Eye (tissue), 1 donor: ENCODE measurements at regions not wholly inside any gene's neighbourhood (a gene's known extent, or its start where the extent isn't known, plus 50 kb on each side); places are given as distances from the start of the nearest gene placed in this dataset.
"Not testable (repeated sequence)": the region's sequence is repeated elsewhere in the genome, so short reads cannot be mapped to it uniquely, and the experiment has no call there.

ENCODE experiments used
- DNase-seq: peaks from one replicate; pipeline ENCODE4 v3.0.0-alpha.2; 2015

DNA sequence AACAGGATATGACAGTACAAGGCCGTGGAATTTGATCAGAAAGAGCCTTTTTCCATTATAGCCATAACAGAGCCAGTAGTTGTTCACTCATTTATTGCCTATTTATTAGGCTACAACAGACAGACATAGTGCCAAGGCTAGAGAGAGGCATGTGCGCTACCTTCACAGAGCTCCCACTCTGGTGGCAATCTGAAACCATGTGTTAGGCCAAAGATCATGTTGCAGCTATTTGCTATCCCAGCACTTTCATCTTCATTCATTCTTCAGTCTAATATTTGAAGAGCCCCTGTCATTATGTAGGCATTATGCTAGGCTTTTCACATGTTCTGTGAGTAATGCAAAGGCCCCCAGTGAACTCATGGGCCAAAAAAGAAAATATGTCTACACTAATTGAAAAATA is 404.8 kb downstream of the IGSF11 start:
- DNase-seq = no peak

DNA sequence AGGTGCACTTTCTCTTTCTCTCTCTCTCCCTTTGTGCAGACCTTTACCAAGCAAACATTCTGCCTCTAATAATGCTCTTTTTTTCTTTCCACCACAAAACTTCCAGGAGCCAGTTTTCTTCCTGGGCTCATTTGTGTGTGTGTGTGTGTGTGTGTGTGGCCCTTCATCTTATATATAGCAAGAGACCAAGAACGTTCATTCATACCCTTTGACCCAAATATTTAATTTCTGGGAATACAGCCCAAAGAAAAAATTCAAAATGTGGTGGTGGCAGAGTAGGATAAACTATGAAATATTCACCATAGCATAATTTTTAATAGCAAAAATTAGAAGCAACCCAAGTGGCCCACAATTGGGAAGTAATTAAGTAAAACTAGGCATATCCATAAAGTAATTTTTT is 398.9 kb downstream of the IGSF11 start:
- DNase-seq = no peak

DNA sequence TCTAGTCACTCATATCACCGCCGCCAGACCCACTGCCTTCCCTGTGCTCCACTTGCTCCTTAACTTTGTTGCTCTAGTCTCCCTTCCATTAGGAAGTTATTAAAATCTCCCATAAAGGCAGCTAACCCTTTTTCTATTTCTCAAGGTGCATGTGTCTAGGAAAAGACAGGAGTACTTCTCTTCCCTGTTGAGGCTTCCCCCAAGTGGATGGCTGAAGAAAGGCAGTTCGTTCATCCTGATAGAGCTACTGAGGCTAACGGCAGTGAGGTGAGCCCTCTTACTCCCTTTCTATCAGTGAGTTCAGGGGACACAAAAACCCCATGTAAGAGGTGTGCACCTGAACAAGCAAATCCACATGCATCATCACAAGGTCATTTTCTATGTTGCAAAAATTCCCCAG is 397.8 kb downstream of the IGSF11 start:
- peak; percentile 23 for DNase-seq

DNA sequence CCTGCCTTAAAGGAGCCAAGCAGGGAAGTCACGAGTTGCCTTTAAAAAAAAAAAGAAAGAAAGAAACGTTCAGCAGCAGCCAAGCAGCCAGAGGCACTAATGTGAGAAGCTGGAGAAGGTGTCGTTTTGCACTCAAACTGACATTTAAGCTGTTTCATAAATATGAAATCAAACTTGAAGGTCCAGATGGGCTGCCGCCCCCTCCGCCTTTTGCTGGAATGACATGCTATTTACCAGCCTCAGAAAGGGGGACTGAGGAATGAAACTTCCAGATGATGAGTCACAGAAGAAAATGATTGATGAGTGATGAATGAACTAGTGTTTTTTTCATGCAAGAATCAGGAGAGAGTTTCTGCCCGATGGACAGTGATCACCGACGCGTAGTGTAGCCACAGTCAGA is 396.8 kb downstream of the IGSF11 start:
- DNase-seq = peak; percentile 35

DNA sequence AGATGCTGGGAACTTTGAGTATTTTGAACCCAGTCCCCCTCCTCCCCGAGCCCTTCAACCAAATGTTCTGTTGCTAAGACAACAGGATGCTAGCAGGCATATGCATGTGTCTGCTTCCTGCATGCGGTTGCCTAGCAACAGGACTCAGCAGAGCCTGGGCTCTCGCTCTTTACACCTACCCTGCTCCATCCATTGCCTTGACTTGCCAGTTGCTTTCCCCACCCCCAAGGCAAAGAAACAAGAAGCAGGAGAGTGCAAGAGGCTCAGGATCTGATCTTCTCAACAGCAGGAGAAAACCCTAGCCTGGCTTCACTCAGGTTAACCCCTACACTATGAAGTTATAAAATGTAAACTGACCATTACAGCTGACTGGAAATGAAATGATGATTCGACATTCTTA is 393.0 kb downstream of the IGSF11 start:
- peak; percentile 81 for DNase-seq

DNA sequence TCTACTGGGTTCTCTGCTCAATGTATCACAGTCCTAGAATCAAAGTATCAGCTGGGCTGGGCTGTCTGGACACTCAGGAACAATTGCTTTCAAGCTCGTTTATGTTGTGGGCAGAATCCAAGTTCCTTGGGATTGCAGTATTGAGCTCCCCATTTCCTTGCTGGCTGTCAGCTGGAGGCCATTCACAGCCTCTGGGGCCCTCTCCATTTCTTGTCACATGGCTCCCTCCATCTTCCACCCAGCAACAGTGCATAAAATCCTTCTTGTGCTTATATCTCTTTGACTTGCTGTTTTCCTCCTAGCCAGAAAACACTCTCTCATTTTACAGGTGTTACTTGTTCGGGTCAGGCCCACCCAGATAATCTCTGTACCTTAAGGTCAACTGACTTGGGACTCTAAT is 363.5 kb downstream of the IGSF11 start:
- no peak for DNase-seq

DNA sequence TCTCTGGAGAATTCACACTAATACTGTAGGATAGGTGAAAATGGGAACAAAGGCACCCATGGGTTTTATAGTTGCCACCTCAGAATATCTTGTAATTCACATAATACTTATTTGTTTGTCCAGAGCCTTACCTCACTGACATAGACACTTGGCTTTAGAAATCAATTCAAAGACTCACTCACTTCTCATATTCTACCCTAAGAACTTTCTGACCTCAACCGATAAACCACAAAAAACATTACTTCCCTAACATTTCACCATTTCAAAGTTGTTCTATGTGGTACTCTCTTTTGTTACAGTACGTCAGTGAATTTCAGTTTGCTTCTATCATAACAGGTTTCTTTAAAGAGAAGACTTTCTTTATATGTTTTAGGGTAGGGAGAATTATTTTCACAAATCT is 359.3 kb downstream of the IGSF11 start:
- no peak for DNase-seq

DNA sequence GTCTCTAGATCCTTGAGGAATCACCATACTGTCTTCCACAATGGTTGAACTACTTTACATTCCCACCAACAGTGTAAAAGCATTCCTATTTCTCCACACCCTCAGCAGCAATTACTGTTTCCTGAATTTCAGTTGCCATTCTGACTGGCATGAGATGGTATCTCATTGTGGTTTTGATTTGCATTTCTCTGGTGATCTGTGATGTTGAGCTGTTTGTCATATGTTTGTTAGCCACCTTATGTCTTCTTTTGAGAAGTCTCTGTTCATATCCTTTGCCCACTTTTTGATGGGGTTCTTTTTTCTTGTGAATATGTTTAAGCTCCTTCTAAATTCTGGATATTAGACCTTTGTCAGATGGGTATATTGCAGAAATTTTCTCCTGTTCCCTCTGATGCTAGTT is 356.0 kb downstream of the IGSF11 start:
- not testable (repeated sequence) for DNase-seq

DNA sequence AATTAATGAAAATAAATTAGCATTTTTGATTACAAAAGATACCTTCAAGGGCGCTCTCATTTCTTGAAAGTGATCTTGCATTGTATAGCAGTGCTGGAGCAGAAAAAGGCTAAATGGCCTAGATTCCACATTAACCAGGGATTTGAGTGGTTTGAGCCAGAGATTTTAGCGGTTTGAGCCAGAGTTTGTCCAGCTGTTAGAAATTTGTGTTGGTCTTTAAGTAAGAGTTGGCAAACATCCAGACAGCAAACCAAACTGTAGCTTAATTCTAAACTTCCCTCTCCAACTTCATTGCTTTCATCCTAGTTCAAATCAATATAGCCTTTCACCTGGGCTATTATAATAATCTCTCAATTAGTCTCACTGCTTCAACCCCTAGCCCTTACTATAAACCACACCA is 351.7 kb downstream of the IGSF11 start:
- DNase-seq = peak; percentile 69

DNA sequence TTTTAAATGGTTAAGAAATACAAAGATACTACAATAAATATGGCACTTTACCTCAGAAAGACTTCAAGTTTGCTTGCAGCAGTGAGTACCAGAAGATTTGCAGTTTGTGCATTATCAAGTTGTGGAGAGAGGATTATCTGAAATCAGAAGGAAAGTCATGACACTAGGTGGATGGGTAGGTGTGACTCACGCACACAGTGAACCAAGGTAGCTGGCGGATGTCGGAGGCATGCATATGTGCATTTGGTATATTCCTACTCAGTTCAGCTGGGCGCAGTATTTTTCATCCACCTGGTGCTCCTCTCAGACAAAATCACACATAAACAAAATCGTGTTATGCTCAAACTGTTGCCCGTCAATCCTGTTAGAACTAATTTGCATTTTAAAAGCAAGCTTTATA is 351.0 kb downstream of the IGSF11 start:
- no peak for DNase-seq

DNA sequence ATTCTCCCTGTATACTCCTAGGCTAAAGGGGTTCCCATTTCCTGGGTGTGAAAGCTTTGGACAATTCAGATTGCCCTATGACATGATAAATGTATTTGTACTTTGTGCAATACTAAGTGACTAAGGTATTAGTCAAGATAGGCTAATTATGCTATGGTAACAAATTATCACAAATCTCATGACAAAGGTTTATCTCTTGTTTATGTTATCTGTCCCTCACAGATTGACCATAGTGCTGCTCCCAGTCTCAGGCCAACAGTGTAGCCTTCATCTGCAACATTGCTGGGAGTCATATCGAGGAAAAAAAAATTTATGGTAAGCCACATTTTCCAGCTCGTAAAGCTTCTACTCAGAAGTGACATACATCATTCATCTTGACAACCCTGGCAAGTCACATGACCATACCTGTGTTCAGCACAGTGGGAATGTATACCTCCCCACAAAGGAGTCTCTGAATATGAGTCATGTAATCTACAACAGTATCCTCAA is 346.2 kb downstream of the IGSF11 start:
- no peak for DNase-seq

DNA sequence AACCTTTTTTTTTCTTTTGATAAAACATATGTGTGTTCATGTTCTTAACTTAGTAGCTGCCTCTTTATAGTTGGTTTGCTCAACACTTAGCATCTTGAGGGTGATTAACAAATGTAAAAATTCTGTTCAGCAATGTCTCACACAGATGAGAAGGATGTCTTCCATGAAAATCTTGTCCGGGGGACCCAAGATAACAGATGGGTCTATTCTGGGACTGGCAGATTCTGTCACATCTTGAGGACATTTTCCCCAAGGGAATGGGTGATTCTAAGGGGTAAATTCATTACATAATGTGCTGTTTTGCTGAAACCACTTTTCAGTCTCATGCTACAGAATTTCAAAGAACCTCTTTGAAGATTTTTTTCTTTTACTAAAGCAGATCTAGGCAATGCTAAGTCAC is 342.2 kb downstream of the IGSF11 start:
- no peak for DNase-seq

DNA sequence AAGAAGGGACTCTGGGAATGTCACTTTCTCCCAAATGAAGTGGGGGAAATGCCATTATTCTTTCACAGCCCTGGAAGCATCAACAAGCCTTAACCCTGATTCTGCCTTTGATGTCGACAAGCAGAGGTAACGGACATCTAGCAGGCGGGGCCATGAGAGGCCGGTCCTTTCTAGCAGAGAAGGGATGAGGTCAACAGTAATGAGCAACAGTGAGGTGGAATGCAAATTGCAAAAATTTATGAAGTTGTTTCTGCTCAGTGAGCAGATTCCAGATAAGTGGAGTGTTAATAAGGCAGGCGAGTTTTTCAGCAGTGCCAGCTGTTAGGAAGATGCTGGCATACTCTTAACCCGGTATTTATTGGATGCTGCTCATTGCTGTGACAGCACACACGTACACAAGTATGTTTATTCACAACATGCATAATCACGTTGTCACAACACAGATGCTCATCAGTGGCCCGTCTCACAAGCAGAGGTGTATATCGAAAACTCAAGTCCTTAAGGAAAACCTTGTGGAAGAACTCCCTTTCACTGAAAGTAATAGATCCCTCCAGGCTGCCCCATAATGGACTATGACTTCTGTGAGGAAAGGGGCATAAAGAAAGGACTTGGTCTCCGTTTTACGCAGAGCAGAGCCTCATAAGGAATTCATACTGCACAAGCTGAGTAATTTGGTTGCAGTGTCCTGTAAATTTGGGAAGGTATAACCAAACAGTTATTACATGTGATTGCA is 329.0 kb downstream of the IGSF11 start:
- DNase-seq = no peak

DNA sequence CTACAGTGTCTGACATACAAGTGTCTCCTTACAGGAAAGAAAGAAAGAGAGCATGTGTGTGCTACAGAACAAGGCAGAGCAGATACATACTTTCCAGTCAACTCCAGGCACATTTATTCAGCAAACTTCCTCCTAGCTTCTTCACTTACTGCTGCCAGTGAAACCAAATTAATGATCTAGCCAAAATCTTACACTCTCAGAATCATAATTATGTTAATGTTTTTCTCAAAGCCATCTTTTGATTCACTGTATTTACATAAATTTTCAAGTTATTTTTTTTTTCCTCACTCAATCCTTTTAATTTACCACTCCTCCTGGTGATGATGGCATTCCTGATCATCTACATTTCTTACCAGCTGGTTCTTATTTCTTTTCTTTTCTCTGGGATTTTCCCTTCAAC is 326.7 kb downstream of the IGSF11 start:
- DNase-seq = no peak

DNA sequence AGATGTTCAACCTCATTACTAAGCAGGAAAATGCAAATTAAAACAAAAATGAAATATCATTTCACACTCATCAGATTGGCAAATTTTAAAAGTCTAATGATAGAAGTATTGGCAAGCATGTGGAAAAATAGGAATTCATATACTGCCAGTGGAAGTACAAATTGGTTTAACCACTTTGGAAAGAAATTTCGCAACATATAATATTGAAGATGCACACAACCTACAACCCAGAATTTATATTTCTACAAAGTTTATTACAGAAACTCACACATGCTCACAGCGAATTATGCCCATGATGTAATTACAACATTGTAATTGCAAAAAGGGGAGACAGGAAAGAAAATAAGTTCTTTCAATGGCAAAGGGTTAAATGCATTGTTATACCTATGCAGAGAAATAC is 324.1 kb downstream of the IGSF11 start:
- no peak for DNase-seq

DNA sequence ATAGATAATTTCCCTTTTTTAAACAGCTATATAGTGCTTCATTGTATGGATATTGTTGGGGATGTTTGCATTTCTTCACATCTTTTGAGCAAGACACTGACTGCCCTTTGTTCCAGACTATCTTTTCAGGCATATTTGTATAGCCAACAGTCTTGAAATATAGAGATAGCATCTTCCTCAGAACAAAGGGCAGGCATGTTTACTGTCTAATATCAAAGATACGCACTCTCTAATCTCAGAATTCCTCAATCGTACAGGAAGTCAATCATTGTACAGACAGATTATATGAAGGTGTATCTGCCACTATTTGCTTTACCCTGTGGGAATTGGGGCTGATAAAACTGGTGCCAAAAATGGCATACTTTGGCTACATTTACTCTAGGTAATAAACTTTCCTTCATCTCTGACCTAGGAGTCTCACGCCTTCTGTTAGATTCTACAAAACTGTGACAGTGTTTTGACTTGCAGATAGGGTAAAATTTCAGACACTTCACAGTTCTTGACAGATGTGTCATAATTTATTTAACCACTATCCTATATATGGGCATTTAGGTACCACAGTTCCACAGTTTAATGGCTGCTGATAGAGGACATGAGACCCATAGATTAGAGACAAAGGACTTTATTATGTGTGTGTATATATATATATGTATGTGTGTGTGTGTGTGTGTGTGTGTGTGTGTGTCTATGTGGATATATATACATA is 321.0 kb downstream of the IGSF11 start:
- DNase-seq = no peak

DNA sequence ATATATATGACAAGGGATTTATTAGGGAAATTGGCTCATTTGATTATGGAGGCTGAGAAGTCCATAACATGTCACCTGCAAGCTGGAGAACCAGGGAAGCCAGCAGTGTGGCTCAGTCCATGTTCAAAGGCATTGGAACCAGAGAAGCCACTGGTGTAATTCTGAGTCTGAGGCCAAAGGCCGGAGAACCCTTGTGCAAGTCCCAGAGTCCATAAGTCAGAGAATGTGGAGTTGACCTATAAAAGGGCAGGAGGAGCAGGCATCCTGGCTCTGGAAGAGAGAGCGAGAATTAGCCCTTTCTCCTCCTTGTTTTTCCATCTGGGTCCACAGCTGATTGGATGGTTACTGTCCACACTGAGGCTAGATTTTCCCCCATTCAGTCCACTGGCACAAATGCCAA is 319.8 kb downstream of the IGSF11 start:
- DNase-seq = no peak

DNA sequence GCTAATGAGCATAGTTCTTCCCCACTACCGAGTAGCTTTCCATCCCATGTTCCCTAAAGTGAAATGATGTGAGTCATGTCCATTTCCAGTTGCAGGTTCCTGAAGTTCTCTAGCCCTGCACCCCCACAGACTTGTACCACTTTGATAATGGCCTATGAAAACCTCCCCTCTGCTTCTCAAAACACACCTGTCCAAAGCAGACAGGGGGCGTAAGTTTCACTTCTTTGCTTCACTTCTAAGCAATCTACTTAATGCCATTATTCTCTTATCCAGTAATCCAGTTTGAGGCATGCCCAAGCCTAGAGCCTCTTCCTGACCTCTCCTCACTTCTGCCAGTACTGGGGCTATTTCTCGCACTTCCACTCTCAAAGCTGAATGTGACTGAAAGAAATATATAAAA is 305.1 kb downstream of the IGSF11 start:
- no peak for DNase-seq

DNA sequence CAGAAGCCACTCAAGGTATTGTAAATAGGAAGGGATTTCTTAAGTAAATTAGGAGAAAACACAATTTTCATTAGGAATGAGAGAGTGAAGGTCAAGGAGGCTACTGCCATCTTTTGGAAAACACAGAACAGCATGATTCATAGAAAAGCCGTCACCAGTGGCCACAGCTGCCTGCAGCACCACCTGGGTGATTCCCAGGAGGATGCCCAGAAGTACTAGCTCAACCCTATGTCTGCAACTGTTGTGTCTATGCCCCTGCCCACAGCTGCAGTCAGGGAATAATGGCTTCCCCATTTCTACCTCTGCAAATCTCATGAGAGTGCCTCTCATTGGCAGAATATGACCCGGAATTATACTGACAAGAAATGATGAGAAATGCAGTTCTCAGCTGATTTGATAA is 300.0 kb downstream of the IGSF11 start:
- DNase-seq = peak; percentile 29

DNA sequence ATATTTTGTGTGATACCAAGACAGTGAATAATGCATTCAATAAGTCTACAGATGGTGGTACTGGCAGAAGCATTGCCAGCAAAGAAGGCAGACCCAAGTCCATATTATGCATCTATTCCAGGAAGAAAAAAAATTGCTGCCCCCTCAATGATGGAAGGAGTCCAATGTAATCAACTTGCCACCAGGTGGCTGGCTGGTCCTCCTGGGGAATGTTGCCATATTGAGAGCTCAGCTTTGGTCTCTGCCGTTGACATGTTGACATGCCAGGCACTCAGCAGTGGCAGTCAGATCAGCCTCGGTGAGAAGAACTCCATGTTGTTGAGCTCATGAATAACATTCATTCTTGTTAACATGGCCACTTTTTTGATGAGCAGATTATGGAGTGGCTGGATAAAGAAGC is 298.5 kb downstream of the IGSF11 start:
- no peak for DNase-seq

DNA sequence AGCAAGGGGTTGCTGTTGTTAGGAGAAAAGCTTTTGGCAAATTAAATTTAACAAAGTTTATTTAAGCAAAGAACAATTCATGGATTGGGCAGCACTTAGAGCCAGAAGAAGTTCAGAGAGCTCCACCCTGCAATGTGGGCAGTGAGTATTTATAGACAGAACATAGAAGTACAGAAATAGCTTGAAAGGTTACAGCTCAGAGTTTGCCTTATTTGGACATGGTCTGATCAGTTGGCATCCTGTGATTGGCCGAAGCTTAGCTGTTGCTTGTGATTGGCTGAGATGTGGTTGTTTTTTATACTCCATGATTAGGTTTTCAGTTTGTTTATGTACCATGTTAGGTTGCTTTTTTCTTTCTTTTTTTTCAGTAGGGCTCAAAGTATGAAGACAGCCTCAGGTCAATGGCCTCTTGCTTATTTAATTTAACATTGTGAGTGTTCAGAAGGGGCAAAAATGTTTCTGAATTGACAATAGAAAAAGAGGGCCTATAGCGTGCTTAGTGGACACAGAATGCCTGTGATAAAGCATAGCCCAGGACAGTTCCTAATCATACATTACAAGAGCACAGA is 293.8 kb downstream of the IGSF11 start:
- no peak for DNase-seq

DNA sequence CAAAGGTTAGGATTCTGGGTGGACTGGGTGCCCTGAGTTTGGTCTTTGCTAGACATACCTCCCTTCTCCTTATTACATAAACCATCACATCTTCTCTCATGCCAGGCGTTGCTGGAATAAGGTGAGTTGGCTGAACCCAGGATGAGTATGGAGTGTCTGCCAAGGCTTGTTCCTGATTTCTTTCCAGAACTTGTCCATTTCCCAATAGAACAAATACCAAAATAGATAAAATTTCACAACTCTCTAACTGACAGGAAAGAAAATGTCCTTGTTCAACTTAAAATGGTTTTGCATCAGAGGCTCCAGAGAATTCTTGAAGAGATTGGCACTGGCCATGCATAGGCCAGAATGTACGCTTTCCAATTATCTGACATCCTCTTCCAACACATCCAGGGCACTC is 291.9 kb downstream of the IGSF11 start:
- DNase-seq = no peak

DNA sequence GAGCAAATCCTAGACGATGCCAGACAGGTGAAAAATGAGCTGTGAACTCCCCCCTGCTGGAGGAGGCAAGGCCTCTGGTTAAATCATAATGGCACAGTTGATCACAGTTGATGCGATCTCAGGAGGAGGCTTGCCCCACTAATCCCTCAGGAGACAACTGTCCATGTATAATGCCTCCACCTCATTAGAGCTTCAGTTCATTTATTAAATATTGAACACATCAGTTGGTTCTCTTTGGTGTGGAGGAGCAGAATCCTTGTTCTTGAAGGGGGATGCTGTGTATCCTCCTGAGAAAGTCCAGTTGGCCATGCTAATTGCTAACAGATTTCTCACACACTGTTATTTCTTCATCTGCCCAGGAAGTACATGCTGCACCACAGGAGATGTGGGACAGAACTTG is 290.5 kb downstream of the IGSF11 start:
- DNase-seq = peak; percentile 68
